GM23338 (cell line): ENCODE measurements at regions not wholly inside any gene's neighbourhood (a gene's known extent, or its start where the extent isn't known, plus 50 kb on each side); places are given as distances from the start of the nearest gene placed in this dataset.

Source experiments
- ATAC-seq: fragments of 200-7000 bp; cut with Tn5 transposase; 3 replicates; pipeline ENCODE4 v1.9.1; 2020
- DNase-seq: peaks from one replicate; pipeline ENCODE4 v3.0.0-alpha.2; 2015; ENCODE audit warnings: low spot score
- H2AFZ ChIP-seq: fragments of 200-600 bp; sonication (generic); 2 replicates; pipeline ENCODE4 v1.8.0; 2016; ENCODE audit warnings: antibody characterized with exemption, mild to moderate bottlenecking, moderate library complexity
- H3F3A ChIP-seq: fragments of 200-600 bp; sonication (generic); replicated peaks from 2 replicates; pipeline ENCODE4 v1.8.0; 2017; ENCODE audit warnings: antibody characterized with exemption, mixed run types, low read depth
- H3K27ac ChIP-seq: fragments of 200-600 bp; sonication (generic); 2 replicates; pipeline ENCODE4 v1.6.1; 2016; ENCODE audit warnings: low read depth
- H3K27me3 ChIP-seq: fragments of 200-600 bp; sonication (generic); 2 replicates; pipeline ENCODE4 v1.8.0; 2016; ENCODE audit warnings: mild to moderate bottlenecking, mixed run types, moderate library complexity; ENCODE audit not compliant: insufficient read depth
- H3K36me3 ChIP-seq: fragments of 200-600 bp; sonication (generic); 2 replicates; pipeline ENCODE4 v1.8.0; 2016; ENCODE audit warnings: mild to moderate bottlenecking; ENCODE audit not compliant: insufficient read depth
- H3K4me1 ChIP-seq: fragments of 200-600 bp; sonication (generic); 2 replicates; pipeline ENCODE4 v1.8.0; 2016; ENCODE audit warnings: mild to moderate bottlenecking, moderate library complexity; ENCODE audit not compliant: insufficient read depth
- H3K4me2 ChIP-seq: fragments of 200-600 bp; sonication (generic); 2 replicates; pipeline ENCODE4 v1.7.1; 2017; ENCODE audit warnings: mixed run types
- H3K4me3 ChIP-seq: fragments of 200-600 bp; sonication (generic); 2 replicates; pipeline ENCODE4 v1.6.1; 2016; ENCODE audit warnings: mixed run types
- H3K79me2 ChIP-seq: fragments of 200-600 bp; sonication (generic); replicated peaks from 2 replicates; pipeline ENCODE4 v1.8.0; 2017; ENCODE audit warnings: mild to moderate bottlenecking; ENCODE audit not compliant: insufficient read depth
- H3K9me2 ChIP-seq: fragments of 200-600 bp; sonication (generic); 2 replicates; pipeline ENCODE4 v1.8.0; 2017; ENCODE audit not compliant: insufficient read depth
- H4K20me1 ChIP-seq: fragments of 200-600 bp; sonication (generic); replicated peaks from 2 replicates; pipeline ENCODE4 v1.8.0; 2017; ENCODE audit warnings: mild to moderate bottlenecking; ENCODE audit not compliant: insufficient read depth
- H3K27ac Mint-ChIP-seq: 2 replicates; pipeline ENCODE4 v1.8.0; 2020; ENCODE audit warnings: inconsistent platforms, mild to moderate bottlenecking, moderate library complexity, mixed read lengths
- H3K27me3 Mint-ChIP-seq: 3 replicates; pipeline ENCODE4 v1.8.0; 2022; ENCODE audit warnings: low read depth, mild to moderate bottlenecking, moderate library complexity, mixed read lengths, inconsistent platforms; ENCODE audit not compliant: insufficient read depth, poor library complexity
- H3K36me3 Mint-ChIP-seq: 3 replicates; pipeline ENCODE4 v1.8.0; 2021; ENCODE audit warnings: low read depth, mild to moderate bottlenecking, inconsistent platforms, moderate library complexity, mixed read lengths
- H3K4me1 Mint-ChIP-seq: 3 replicates; pipeline ENCODE4 v1.8.0; 2020; ENCODE audit warnings: mild to moderate bottlenecking, inconsistent platforms, mixed read lengths
- H3K4me3 Mint-ChIP-seq: 3 replicates; pipeline ENCODE4 v1.8.0; 2021; ENCODE audit warnings: moderate library complexity, mild to moderate bottlenecking, inconsistent platforms, mixed read lengths
- H3K9me3 Mint-ChIP-seq: 3 replicates; pipeline ENCODE4 v1.8.0; 2020; ENCODE audit warnings: moderate library complexity, mild to moderate bottlenecking, inconsistent platforms, mixed read lengths
- CREB1 ChIP-seq: fragments of 250-450 bp; sonication (Bioruptor Pico); IDR thresholded peaks from 2 replicates; pipeline ENCODE4 v1.5.0; 2020; ENCODE audit warnings: low read depth, mild to moderate bottlenecking, moderate library complexity
- EZH2 ChIP-seq: fragments of 200-600 bp; sonication (generic); IDR thresholded peaks from one replicate; pipeline ENCODE4 v1.8.0; 2017; ENCODE audit warnings: antibody characterized with exemption, mild to moderate bottlenecking, low read depth; ENCODE audit not compliant: unreplicated experiment
- EZH2phosphoT487 ChIP-seq: fragments of 200-600 bp; sonication (generic); IDR thresholded peaks from one replicate; pipeline ENCODE4 v1.8.1; 2018; ENCODE audit warnings: antibody characterized with exemption; ENCODE audit not compliant: unreplicated experiment
- JUNB ChIP-seq: IDR thresholded peaks from one replicate; pipeline ENCODE4 v1.6.1; 2016; ENCODE audit warnings: antibody characterized with exemption; ENCODE audit not compliant: unreplicated experiment
- NANOG ChIP-seq: IDR thresholded peaks from 2 replicates; pipeline ENCODE4 v1.6.1; 2016; ENCODE audit warnings: antibody characterized with exemption, borderline replicate concordance
- POLR2AphosphoS5 ChIP-seq: IDR thresholded peaks from 2 replicates; pipeline ENCODE4 v1.6.1; 2016; ENCODE audit warnings: antibody characterized with exemption, low read depth
- STAT1 ChIP-seq: IDR thresholded peaks from one replicate; pipeline ENCODE4 v1.6.1; 2016; ENCODE audit warnings: antibody characterized with exemption; ENCODE audit not compliant: unreplicated experiment
- ZNF114 ChIP-seq: fragments of 250-450 bp; sonication (Bioruptor Pico); IDR thresholded peaks from 2 replicates; pipeline ENCODE4 v1.5.0; 2020; ENCODE audit warnings: mild to moderate bottlenecking, moderate library complexity
- ZNF331 ChIP-seq: fragments of 250-450 bp; sonication (Bioruptor Pico); IDR thresholded peaks from 2 replicates; pipeline ENCODE4 v1.5.0; 2020; ENCODE audit warnings: low read depth, mild to moderate bottlenecking, moderate library complexity
- TF ChIP-seq, protein P1 (sequence below), 2 experiments: fragments of 200-600 bp in 1 of 2; sonication (generic) in 1 of 2; conservative IDR thresholded peaks; 2 replicates each; pipeline versions ENCODE4 v1.5.1 to v1.6.1; 2016 to 2017; ENCODE audit warnings: antibody characterized with exemption in 2 of 2, low read depth in 2 of 2, mild to moderate bottlenecking in 2 of 2, moderate library complexity in 1 of 2
- TF ChIP-seq, protein P2 (sequence below): fragments of 250-450 bp; sonication (Bioruptor Pico); IDR thresholded peaks from 2 replicates; pipeline ENCODE4 v1.5.0; 2020; ENCODE audit warnings: mild to moderate bottlenecking, moderate library complexity
- TF ChIP-seq, protein P3 (sequence below): IDR thresholded peaks from 2 replicates; pipeline ENCODE4 v1.6.1; 2016; ENCODE audit warnings: antibody characterized with exemption

DNA sequence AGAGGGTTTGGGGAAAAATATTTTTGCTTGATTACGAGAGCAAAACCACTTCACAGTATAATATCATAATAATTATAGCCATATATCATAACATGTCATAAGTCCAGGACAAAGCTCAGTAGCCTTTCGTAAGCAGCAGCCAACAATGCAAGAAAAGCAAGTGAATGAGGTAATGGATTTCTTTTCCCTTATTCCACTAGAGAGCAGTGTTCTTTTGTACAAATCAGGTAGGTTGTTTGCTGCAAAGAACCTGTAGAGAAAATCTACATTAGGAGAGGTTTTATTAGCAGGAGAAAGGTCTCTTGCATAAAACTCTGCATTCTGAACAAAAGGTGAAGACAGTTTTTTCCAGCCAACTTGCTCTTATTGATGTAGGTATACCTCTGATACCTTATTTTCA is 1033.4 kb downstream of the TLE4 start:
- DNase-seq = peak; percentile 62
- peaks cover 17% of the 10 kb centered on the region for H3K4me1 Mint-ChIP-seq
- Histone ChIP-seq H3F3A (no peaks in the 10 kb centered on the region), H2AFZ (no peak overlapping the region), H3K27ac (no peak overlapping the region), H3K4me3 (no peak overlapping the region), H3K4me2 (no peak overlapping the region), H4K20me1 (no peaks in the 10 kb centered on the region), H3K9me2 (no peaks in the 10 kb centered on the region), H3K27me3 (no peaks in the 10 kb centered on the region), H3K79me2 (no peaks in the 10 kb centered on the region), H3K36me3 (no peaks in the 10 kb centered on the region), H3K4me1 (peaks cover 12% of the 10 kb centered on the region)
- TF ChIP-seq, protein P1, sequence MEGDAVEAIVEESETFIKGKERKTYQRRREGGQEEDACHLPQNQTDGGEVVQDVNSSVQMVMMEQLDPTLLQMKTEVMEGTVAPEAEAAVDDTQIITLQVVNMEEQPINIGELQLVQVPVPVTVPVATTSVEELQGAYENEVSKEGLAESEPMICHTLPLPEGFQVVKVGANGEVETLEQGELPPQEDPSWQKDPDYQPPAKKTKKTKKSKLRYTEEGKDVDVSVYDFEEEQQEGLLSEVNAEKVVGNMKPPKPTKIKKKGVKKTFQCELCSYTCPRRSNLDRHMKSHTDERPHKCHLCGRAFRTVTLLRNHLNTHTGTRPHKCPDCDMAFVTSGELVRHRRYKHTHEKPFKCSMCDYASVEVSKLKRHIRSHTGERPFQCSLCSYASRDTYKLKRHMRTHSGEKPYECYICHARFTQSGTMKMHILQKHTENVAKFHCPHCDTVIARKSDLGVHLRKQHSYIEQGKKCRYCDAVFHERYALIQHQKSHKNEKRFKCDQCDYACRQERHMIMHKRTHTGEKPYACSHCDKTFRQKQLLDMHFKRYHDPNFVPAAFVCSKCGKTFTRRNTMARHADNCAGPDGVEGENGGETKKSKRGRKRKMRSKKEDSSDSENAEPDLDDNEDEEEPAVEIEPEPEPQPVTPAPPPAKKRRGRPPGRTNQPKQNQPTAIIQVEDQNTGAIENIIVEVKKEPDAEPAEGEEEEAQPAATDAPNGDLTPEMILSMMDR (conservative IDR thresholded peaks at IDR 0.05; ENCODE audit: low read depth in 2 of 2) = peak; percentile 58 to 62
- TF ChIP-seq, protein P2, sequence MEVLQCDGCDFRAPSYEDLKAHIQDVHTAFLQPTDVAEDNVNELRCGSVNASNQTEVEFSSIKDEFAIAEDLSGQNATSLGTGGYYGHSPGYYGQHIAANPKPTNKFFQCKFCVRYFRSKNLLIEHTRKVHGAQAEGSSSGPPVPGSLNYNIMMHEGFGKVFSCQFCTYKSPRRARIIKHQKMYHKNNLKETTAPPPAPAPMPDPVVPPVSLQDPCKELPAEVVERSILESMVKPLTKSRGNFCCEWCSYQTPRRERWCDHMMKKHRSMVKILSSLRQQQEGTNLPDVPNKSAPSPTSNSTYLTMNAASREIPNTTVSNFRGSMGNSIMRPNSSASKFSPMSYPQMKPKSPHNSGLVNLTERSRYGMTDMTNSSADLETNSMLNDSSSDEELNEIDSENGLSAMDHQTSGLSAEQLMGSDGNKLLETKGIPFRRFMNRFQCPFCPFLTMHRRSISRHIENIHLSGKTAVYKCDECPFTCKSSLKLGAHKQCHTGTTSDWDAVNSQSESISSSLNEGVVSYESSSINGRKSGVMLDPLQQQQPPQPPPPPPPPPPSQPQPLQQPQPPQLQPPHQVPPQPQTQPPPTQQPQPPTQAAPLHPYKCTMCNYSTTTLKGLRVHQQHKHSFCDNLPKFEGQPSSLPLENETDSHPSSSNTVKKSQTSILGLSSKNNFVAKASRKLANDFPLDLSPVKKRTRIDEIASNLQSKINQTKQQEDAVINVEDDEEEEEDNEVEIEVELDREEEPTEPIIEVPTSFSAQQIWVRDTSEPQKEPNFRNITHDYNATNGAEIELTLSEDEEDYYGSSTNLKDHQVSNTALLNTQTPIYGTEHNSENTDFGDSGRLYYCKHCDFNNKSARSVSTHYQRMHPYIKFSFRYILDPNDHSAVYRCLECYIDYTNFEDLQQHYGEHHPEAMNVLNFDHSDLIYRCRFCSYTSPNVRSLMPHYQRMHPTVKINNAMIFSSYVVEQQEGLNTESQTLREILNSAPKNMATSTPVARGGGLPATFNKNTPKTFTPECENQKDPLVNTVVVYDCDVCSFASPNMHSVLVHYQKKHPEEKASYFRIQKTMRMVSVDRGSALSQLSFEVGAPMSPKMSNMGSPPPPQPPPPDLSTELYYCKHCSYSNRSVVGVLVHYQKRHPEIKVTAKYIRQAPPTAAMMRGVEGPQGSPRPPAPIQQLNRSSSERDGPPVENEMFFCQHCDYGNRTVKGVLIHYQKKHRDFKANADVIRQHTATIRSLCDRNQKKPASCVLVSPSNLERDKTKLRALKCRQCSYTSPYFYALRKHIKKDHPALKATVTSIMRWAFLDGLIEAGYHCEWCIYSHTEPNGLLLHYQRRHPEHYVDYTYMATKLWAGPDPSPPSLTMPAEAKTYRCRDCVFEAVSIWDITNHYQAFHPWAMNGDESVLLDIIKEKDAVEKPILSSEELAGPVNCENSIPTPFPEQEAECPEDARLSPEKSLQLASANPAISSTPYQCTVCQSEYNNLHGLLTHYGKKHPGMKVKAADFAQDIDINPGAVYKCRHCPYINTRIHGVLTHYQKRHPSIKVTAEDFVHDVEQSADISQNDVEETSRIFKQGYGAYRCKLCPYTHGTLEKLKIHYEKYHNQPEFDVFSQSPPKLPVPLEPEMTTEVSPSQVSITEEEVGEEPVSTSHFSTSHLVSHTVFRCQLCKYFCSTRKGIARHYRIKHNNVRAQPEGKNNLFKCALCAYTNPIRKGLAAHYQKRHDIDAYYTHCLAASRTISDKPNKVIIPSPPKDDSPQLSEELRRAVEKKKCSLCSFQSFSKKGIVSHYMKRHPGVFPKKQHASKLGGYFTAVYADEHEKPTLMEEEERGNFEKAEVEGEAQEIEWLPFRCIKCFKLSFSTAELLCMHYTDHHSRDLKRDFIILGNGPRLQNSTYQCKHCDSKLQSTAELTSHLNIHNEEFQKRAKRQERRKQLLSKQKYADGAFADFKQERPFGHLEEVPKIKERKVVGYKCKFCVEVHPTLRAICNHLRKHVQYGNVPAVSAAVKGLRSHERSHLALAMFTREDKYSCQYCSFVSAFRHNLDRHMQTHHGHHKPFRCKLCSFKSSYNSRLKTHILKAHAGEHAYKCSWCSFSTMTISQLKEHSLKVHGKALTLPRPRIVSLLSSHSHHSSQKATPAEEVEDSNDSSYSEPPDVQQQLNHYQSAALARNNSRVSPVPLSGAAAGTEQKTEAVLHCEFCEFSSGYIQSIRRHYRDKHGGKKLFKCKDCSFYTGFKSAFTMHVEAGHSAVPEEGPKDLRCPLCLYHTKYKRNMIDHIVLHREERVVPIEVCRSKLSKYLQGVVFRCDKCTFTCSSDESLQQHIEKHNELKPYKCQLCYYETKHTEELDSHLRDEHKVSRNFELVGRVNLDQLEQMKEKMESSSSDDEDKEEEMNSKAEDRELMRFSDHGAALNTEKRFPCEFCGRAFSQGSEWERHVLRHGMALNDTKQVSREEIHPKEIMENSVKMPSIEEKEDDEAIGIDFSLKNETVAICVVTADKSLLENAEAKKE (CRISPR knock-in tag) = no peak
- TF ChIP-seq CREB1 (CRISPR knock-in tag) (no peak), ZNF331 (CRISPR knock-in tag) (no peak)
- no peak overlapping the region for H3K4me3 Mint-ChIP-seq
- H3K36me3 Mint-ChIP-seq = no peaks in the 10 kb centered on the region
- H3K9me3 Mint-ChIP-seq = no peaks in the 10 kb centered on the region
- peak; percentile 70 for ATAC-seq
- H3K27ac Mint-ChIP-seq = no peak overlapping the region
- H3K27me3 Mint-ChIP-seq = no peaks in the 10 kb centered on the region

DNA sequence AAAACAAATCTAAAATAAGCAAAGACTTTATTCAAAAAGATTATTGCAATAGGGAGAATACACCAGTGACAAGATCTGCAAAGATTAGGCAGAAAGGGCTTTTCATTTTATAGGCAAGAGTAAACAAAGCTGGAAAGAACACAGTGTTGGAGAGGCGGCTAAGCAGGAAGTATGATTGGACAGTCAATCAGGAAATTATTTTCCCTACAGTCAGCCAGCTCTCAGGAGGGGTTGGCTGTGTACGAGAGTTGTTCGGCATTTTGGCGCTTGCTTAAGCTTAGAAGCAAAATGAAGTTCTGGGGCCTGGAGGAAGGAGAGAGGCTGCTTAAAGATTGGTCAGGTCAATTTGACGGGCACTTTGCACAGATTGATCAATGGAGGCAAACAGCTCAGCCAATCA is 1030.5 kb downstream of the TLE4 start:
- H3K27me3 Mint-ChIP-seq = no peaks in the 10 kb centered on the region
- no peaks in the 10 kb centered on the region for H3K9me3 Mint-ChIP-seq
- no peak overlapping the region for H3K4me3 Mint-ChIP-seq
- Histone ChIP-seq H3K9me2 (no peaks in the 10 kb centered on the region), H3K4me1 (peaks cover 12% of the 10 kb centered on the region), H3F3A (no peaks in the 10 kb centered on the region), H3K4me3 (no peak overlapping the region), H2AFZ (no peak overlapping the region), H3K27ac (no peak overlapping the region), H4K20me1 (no peaks in the 10 kb centered on the region), H3K79me2 (no peaks in the 10 kb centered on the region), H3K36me3 (no peaks in the 10 kb centered on the region), H3K27me3 (no peaks in the 10 kb centered on the region), H3K4me2 (no peak overlapping the region)
- no peak for DNase-seq
- no peak overlapping the region for H3K27ac Mint-ChIP-seq
- TF ChIP-seq POLR2AphosphoS5 (no peak), NANOG (no peak), ZNF331 (CRISPR knock-in tag) (no peak), STAT1 (no peak), EZH2 (no peak), EZH2phosphoT487 (no peak), JUNB (no peak), ZNF114 (CRISPR knock-in tag) (no peak)
- TF ChIP-seq, protein P3, sequence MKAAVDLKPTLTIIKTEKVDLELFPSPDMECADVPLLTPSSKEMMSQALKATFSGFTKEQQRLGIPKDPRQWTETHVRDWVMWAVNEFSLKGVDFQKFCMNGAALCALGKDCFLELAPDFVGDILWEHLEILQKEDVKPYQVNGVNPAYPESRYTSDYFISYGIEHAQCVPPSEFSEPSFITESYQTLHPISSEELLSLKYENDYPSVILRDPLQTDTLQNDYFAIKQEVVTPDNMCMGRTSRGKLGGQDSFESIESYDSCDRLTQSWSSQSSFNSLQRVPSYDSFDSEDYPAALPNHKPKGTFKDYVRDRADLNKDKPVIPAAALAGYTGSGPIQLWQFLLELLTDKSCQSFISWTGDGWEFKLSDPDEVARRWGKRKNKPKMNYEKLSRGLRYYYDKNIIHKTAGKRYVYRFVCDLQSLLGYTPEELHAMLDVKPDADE = no peak
- no peak for ATAC-seq
- no peaks in the 10 kb centered on the region for H3K36me3 Mint-ChIP-seq
- H3K4me1 Mint-ChIP-seq = peaks cover 17% of the 10 kb centered on the region
